ENCODE measurements at regions not wholly inside any gene's neighbourhood (a gene's known extent, or its start where the extent isn't known, plus 50 kb on each side); places are given as distances from the start of the nearest gene placed in this dataset.

GRCh38 chr3:28799084-28799483, 450.5 kb upstream of the AZI2 start:
- intact Hi-C loops (cut with micrococcal nuclease), result no loop called here

GRCh38 chr3:28800203-28800602, 451.6 kb upstream of the AZI2 start:
- intact Hi-C loops (cut with micrococcal nuclease), result no loop called here

- intact Hi-C loops (cut with micrococcal nuclease), result no loop called here
Measured at GRCh38 chr3:28808068-28808467, 459.4 kb upstream of the AZI2 start.

GRCh38 chr3:28816017-28816416, 464.9 kb upstream of the RBMS3 start:
- intact Hi-C loops (cut with micrococcal nuclease), result no loop called here

- intact Hi-C loops (cut with micrococcal nuclease), result no loop called here
Measured at GRCh38 chr3:28824316-28824715, 456.6 kb upstream of the RBMS3 start.

GRCh38 chr3:28826840-28827239, 454.0 kb upstream of the RBMS3 start:
- intact Hi-C loops (cut with micrococcal nuclease), result no loop called here

GRCh38 chr3:28835249-28835648, 445.6 kb upstream of the RBMS3 start:
- intact Hi-C loops (cut with micrococcal nuclease), result no loop called here

GRCh38 chr3:28835751-28836150, 445.1 kb upstream of the RBMS3 start:
- intact Hi-C loops (cut with micrococcal nuclease), result no loop called here

GRCh38 chr3:28836199-28836598, 444.7 kb upstream of the RBMS3 start:
- intact Hi-C loops (cut with micrococcal nuclease), result no loop called here

- intact Hi-C loops (cut with micrococcal nuclease), result loop anchor here (2.0 kb wide), 1 partner anchor 94 kb away; no protein-coding TSS in a partner anchor
Measured at GRCh38 chr3:28840976-28841376, 439.9 kb upstream of the RBMS3 start.

- intact Hi-C loops (cut with micrococcal nuclease), result loop anchor here (2.0 kb wide), 1 partner anchor 93 kb away; no protein-coding TSS in a partner anchor
Measured at GRCh38 chr3:28841441-28841840, 439.4 kb upstream of the RBMS3 start.

- intact Hi-C loops (cut with micrococcal nuclease), result no loop called here
Measured at GRCh38 chr3:28844298-28845005, 436.4 kb upstream of the RBMS3 start.

GRCh38 chr3:28845006-28845324, 435.9 kb upstream of the RBMS3 start:
- intact Hi-C loops (cut with micrococcal nuclease), result no loop called here

- intact Hi-C loops (cut with micrococcal nuclease), result no loop called here
Measured at GRCh38 chr3:28846971-28847478, 433.8 kb upstream of the RBMS3 start.

GRCh38 chr3:28847736-28848135, 433.1 kb upstream of the RBMS3 start:
- intact Hi-C loops (cut with micrococcal nuclease), result no loop called here

- intact Hi-C loops (cut with micrococcal nuclease), result no loop called here
Measured at GRCh38 chr3:28850186-28850585, 430.7 kb upstream of the RBMS3 start.

GRCh38 chr3:28853830-28854229, 427.0 kb upstream of the RBMS3 start:
- intact Hi-C loops (cut with micrococcal nuclease), result no loop called here

- intact Hi-C loops (cut with micrococcal nuclease), result no loop called here
Measured at GRCh38 chr3:28856796-28857195, 424.1 kb upstream of the RBMS3 start.

- intact Hi-C loops (cut with micrococcal nuclease), result no loop called here
Measured at GRCh38 chr3:28859897-28860296, 421.0 kb upstream of the RBMS3 start.

GRCh38 chr3:28860307-28860706, 420.6 kb upstream of the RBMS3 start:
- intact Hi-C loops (cut with micrococcal nuclease), result no loop called here

GRCh38 chr3:28863186-28863585, 417.7 kb upstream of the RBMS3 start:
- intact Hi-C loops (cut with micrococcal nuclease), result no loop called here

- intact Hi-C loops (cut with micrococcal nuclease), result no loop called here
Measured at GRCh38 chr3:28867836-28868235, 413.0 kb upstream of the RBMS3 start.

- intact Hi-C loops (cut with micrococcal nuclease), result no loop called here
Measured at GRCh38 chr3:28868897-28869296, 412.0 kb upstream of the RBMS3 start.

- intact Hi-C loops (cut with micrococcal nuclease), result no loop called here
Measured at GRCh38 chr3:28877912-28878311, 403.0 kb upstream of the RBMS3 start.

Measured in T-helper 1 cell treated with Interleukin-12 subunit alpha and Interleukin-12 subunit beta and Interleukin-4 antibody, amounts not matched to agents 30 ng/mL and 1 ng/mL, for 36 hours (primary cell).